MCF 10A (cell line): ENCODE measurements at regions not wholly inside any gene's neighbourhood (a gene's known extent, or its start where the extent isn't known, plus 50 kb on each side); places are given as distances from the start of the nearest gene placed in this dataset.

Source experiments
- BruUV-seq: library from RNA; stranded (reverse); fragments of 400-500 nt; replicated peaks from 2 replicates; lab custom pipeline; 2021; lab: Mats Ljungman, UMichigan
- CTCF ChIA-PET: fragments of 300-600 bp; sonication (Branson Sonifier 250); formaldehyde crosslinking; extraction: SDS; loops from one replicate; lab custom pipeline; 2021; ENCODE audit warnings: antibody characterized with exemption, inconsistent platforms; lab: Yijun Ruan, JAX
- POLR2A ChIA-PET: fragments of 300-600, 350-650 bp; sonication (Branson Sonifier 250); formaldehyde crosslinking; extraction: SDS; loops from one replicate; lab custom pipeline; 2020; ENCODE audit warnings: antibody characterized with exemption, inconsistent platforms; lab: Yijun Ruan, JAX
- DNase-seq: peaks from one replicate; pipeline ENCODE4 v3.0.0-alpha.2; 2018; ENCODE audit not compliant: unreplicated experiment
- H3K27ac Mint-ChIP-seq: one replicate; pipeline ENCODE4 v1.8.0; 2022; ENCODE audit warnings: mild to moderate bottlenecking, low read depth, mixed read lengths; ENCODE audit not compliant: unreplicated experiment
- H3K27me3 Mint-ChIP-seq: one replicate; pipeline ENCODE4 v1.8.0; 2022; ENCODE audit warnings: mixed read lengths; ENCODE audit not compliant: insufficient read depth, unreplicated experiment
- H3K36me3 Mint-ChIP-seq: one replicate; pipeline ENCODE4 v1.8.0; 2022; ENCODE audit warnings: mild to moderate bottlenecking, moderate library complexity, mixed read lengths; ENCODE audit not compliant: insufficient read depth, unreplicated experiment
- H3K4me1 Mint-ChIP-seq: one replicate; pipeline ENCODE4 v1.8.0; 2022; ENCODE audit warnings: mixed read lengths; ENCODE audit not compliant: insufficient read depth, unreplicated experiment
- H3K4me3 Mint-ChIP-seq: one replicate; pipeline ENCODE4 v1.8.0; 2022; ENCODE audit warnings: mild to moderate bottlenecking, moderate library complexity, mixed read lengths; ENCODE audit not compliant: unreplicated experiment
- H3K9me3 Mint-ChIP-seq: one replicate; pipeline ENCODE4 v1.8.0; 2022; ENCODE audit warnings: mixed read lengths; ENCODE audit not compliant: unreplicated experiment
- CTCF ChIP-seq: fragments of 200-600 bp; IDR thresholded peaks from one replicate; pipeline ENCODE4 v1.8.0; 2022; ENCODE audit warnings: antibody characterized with exemption, mild to moderate bottlenecking; ENCODE audit not compliant: unreplicated experiment
- intact Hi-C: fragments of 100-400 bp; cut with micrococcal nuclease; formaldehyde crosslinking; loops from 2 replicates; pipeline ENCODE4 v1.14.1; 2022

- CTCF ChIA-PET = interaction anchor here (0.7 kb wide), 1 partner anchor 35 kb away, joined by 3 read pairs; no protein-coding TSS in a partner anchor
- TF ChIP-seq CTCF = no peak
- intact Hi-C loops = no loop called here
- no TSS peak for BruUV-seq
- H3K36me3 Mint-ChIP-seq = no peaks in the 10 kb centered on the region
- H3K27me3 Mint-ChIP-seq = no peaks in the 10 kb centered on the region
- POLR2A ChIA-PET = no interaction called here
- no peak overlapping the region for H3K27ac Mint-ChIP-seq
- H3K9me3 Mint-ChIP-seq = no peaks in the 10 kb centered on the region
- H3K4me3 Mint-ChIP-seq = no peak overlapping the region
- H3K4me1 Mint-ChIP-seq = no peaks in the 10 kb centered on the region
- DNase-seq = no peak
These were observed 1013.1 kb upstream of the ATXN8OS start for GRCh38 chr13:69094485-69094884.

DNA sequence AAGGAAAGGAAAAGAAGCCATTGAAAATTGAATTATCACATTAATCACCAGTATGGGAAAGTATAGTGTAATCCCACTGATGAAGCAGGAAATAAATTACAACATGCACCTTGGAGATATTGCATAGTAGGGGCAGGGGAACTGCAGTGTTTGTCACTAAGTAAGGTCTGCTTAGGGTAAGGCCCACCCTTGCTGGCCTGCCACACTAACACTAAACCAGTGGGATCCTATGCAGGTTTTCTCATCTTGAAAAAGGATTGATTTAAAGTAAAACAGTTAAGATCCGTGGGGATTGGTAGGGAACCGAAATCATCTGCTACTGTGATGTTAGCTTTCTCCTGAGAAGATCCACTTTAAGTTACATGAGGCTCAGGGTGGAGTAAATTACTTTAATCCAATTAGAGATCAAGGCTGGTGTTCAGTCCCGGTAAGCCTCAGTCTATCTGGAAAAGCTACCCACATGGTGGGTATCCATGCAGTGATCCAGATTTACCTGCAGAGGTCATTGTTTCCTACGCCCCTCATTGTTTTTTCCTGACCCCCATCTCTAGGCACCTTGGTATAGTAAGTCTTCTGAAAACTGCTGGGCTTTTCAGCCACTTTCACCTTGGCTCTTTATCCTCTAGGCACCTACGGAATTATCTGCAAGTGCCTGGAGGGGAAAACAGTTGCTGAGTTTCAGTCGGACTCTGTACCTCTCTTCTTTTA, 1014.9 kb upstream of the ATXN8OS start:
- H3K9me3 Mint-ChIP-seq = no peaks in the 10 kb centered on the region
- ChIA-PET CTCF (no interaction called here), POLR2A (no interaction called here)
- H3K4me3 Mint-ChIP-seq = no peak overlapping the region
- no TSS peak for BruUV-seq
- no peak for TF ChIP-seq CTCF
- no peaks in the 10 kb centered on the region for H3K27me3 Mint-ChIP-seq
- DNase-seq = no peak
- no peaks in the 10 kb centered on the region for H3K36me3 Mint-ChIP-seq
- no peak overlapping the region for H3K27ac Mint-ChIP-seq
- no peaks in the 10 kb centered on the region for H3K4me1 Mint-ChIP-seq
- intact Hi-C loops = no loop called here

GRCh38 chr13:69077267-69077666, 1030.4 kb upstream of the ATXN8OS start:
- POLR2A ChIA-PET = no interaction called here
- BruUV-seq = no TSS peak
- DNase-seq = no peak

More at GRCh38 chr13:69077267-69077666, 1030.4 kb upstream of the ATXN8OS start:
- Mint-ChIP-seq H3K4me1 (no peaks in the 10 kb centered on the region), H3K27ac (no peak overlapping the region), H3K27me3 (no peaks in the 10 kb centered on the region), H3K9me3 (no peaks in the 10 kb centered on the region), H3K4me3 (no peak overlapping the region), H3K36me3 (no peaks in the 10 kb centered on the region)
- intact Hi-C loops = no loop called here
- CTCF ChIA-PET = no interaction called here
- TF ChIP-seq CTCF = no peak
